ENCODE measurements at regions not wholly inside any gene's neighbourhood (a gene's known extent, or its start where the extent isn't known, plus 50 kb on each side); places are given as distances from the start of the nearest gene placed in this dataset.

GRCh38 chr7:106982415-106982814 is 62.1 kb upstream of the PRKAR2B start:
- H3K4me3 ChIP-seq (ENCODE audit: low read depth in 1 of 5, low read length in 5 of 5): no peak overlapping the region
- H3K9me3 ChIP-seq (ENCODE audit: control insufficient read depth in 5 of 5, low read length in 5 of 5): no peaks in the 10 kb centered on the region
- no peak overlapping the region for H3K9ac ChIP-seq (ENCODE audit: low read length in 5 of 5)
- H3K4me1 ChIP-seq (ENCODE audit: control insufficient read depth in 5 of 5, insufficient read depth in 5 of 5, low read length in 5 of 5): peaks cover 0 to 26% (median 18%) of the 10 kb centered on the region in 5 donors
- no peaks in the 10 kb centered on the region for H3K36me3 ChIP-seq (ENCODE audit: control insufficient read depth in 5 of 5, insufficient read depth in 5 of 5, low read length in 5 of 5)
- no peaks in the 10 kb centered on the region for H3K27me3 ChIP-seq (ENCODE audit: control insufficient read depth in 5 of 5, insufficient read depth in 4 of 5, low read length in 5 of 5)
- no peak overlapping the region for H3K27ac ChIP-seq (ENCODE audit: low read depth, low read length)

DNA sequence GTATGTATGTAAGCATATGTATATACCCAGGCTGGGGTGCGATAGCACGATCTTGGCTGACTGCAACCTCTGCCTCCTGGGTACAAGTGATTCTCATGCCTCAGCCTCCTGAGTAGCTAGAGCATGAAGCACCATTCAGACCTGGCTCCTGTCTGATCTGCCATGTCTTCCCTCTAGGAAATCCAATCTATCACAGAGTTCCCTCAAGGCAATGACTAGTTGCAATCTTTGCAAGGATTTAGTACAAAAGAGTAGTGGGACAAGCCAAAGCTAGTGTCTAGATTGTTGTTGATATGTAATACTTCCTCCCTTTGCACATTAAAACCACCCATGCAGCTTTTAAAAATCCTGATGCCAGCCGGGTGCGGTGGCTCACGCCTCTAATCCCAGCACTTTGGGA is 60.5 kb upstream of the PRKAR2B start:
- no peak overlapping the region for H3K9ac ChIP-seq (ENCODE audit: low read length in 5 of 5)
- no peaks in the 10 kb centered on the region for H3K27me3 ChIP-seq (ENCODE audit: control insufficient read depth in 5 of 5, insufficient read depth in 4 of 5, low read length in 5 of 5)
- H3K4me1 ChIP-seq (ENCODE audit: control insufficient read depth in 5 of 5, insufficient read depth in 5 of 5, low read length in 5 of 5): peaks cover 0 to 24% (median 20%) of the 10 kb centered on the region in 5 donors
- no peak overlapping the region for H3K27ac ChIP-seq (ENCODE audit: low read depth, low read length)
- no peaks in the 10 kb centered on the region for H3K36me3 ChIP-seq (ENCODE audit: control insufficient read depth in 5 of 5, insufficient read depth in 5 of 5, low read length in 5 of 5)
- no peaks in the 10 kb centered on the region for H3K9me3 ChIP-seq (ENCODE audit: control insufficient read depth in 5 of 5, low read length in 5 of 5)
- H3K4me3 ChIP-seq (ENCODE audit: low read depth in 1 of 5, low read length in 5 of 5): no peak overlapping the region

DNA sequence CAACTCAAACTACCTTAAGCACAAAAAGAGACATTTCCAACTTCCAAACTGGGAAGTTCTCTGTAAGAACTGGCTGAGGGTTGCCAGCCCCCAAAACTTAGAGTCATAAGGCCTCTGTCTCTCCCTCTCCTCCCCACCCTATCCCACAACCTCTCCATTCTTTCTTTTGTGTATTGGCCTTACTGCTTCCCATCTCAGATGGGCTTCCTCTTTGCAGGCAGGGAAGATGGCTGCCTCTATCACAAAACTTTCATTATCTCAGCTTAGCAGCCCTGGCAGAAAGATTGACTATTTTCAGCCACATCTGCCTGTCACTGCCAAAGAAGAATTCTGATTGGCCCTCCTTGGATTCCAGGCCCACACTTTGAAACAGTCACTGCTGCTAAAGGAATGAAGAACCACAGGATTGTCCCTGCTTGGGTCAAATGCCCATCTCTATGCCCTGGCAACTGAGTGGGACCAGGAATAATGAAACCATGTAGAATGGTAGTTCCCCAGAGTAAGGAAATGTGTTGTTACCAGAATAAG is 58.0 kb upstream of the PRKAR2B start:
- Histone ChIP-seq H3K27me3 (ENCODE audit: control insufficient read depth in 5 of 5, insufficient read depth in 4 of 5, low read length in 5 of 5) (no peaks in the 10 kb centered on the region), H3K4me1 (ENCODE audit: control insufficient read depth in 5 of 5, insufficient read depth in 5 of 5, low read length in 5 of 5) (peaks cover 0 to 11% (median 6%) of the 10 kb centered on the region in 5 donors), H3K9me3 (ENCODE audit: control insufficient read depth in 5 of 5, low read length in 5 of 5) (no peaks in the 10 kb centered on the region), H3K36me3 (ENCODE audit: control insufficient read depth in 5 of 5, insufficient read depth in 5 of 5, low read length in 5 of 5) (no peaks in the 10 kb centered on the region), H3K9ac (ENCODE audit: low read length in 5 of 5) (no peak overlapping the region), H3K27ac (ENCODE audit: low read depth, low read length) (peak overlapping the region; percentile 87), H3K4me3 (ENCODE audit: low read depth in 1 of 5, low read length in 5 of 5) (no peak overlapping the region)

DNA sequence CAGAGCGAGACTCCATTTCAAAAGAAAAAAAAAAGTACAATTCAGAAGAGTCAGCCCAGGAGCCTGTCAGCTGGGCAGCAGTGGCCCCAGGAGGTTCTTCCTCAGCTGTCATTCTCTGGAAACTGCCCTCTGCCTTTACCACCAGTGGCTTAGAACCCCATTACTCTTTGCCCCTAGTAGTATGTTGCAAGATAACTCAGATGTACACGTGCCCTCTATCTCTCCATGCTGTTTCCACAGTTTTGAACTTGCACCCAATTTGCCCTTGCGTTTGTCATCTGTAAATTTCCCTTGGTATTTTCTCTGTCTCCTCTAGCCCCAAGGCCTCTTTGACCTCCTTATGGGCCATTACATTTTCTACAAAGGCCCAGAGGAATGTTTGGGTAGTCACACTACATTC is 56.7 kb upstream of the PRKAR2B start:
- H3K36me3 ChIP-seq (ENCODE audit: control insufficient read depth in 5 of 5, insufficient read depth in 5 of 5, low read length in 5 of 5): no peaks in the 10 kb centered on the region

GRCh38 chr7:106992511-106992910 is 52.0 kb upstream of the PRKAR2B start:
- H3K9me3 ChIP-seq (ENCODE audit: control insufficient read depth in 5 of 5, low read length in 5 of 5): no peaks in the 10 kb centered on the region
- H3K4me3 ChIP-seq (ENCODE audit: low read depth in 1 of 5, low read length in 5 of 5): no peak overlapping the region
- H3K27ac ChIP-seq (ENCODE audit: low read depth, low read length): no peak overlapping the region
- H3K36me3 ChIP-seq (ENCODE audit: control insufficient read depth in 5 of 5, insufficient read depth in 5 of 5, low read length in 5 of 5): no peaks in the 10 kb centered on the region
- peaks cover 0 to 20% (median 11%) of the 10 kb centered on the region in 5 donors for H3K4me1 ChIP-seq (ENCODE audit: control insufficient read depth in 5 of 5, insufficient read depth in 5 of 5, low read length in 5 of 5)
- H3K9ac ChIP-seq (ENCODE audit: low read length in 5 of 5): no peak overlapping the region
- H3K27me3 ChIP-seq (ENCODE audit: control insufficient read depth in 5 of 5, insufficient read depth in 4 of 5, low read length in 5 of 5): no peaks in the 10 kb centered on the region

More for the DNA sequence above, 56.7 kb upstream of the PRKAR2B start:
- Histone ChIP-seq H3K4me3 (ENCODE audit: low read depth in 1 of 5, low read length in 5 of 5) (no peak overlapping the region), H3K9me3 (ENCODE audit: control insufficient read depth in 5 of 5, low read length in 5 of 5) (no peaks in the 10 kb centered on the region), H3K27me3 (ENCODE audit: control insufficient read depth in 5 of 5, insufficient read depth in 4 of 5, low read length in 5 of 5) (no peaks in the 10 kb centered on the region), H3K9ac (ENCODE audit: low read length in 5 of 5) (peak overlapping the region in 2 of 5 donors; percentile 47 to 57), H3K4me1 (ENCODE audit: control insufficient read depth in 5 of 5, insufficient read depth in 5 of 5, low read length in 5 of 5) (peaks cover 0 to 14% (median 11%) of the 10 kb centered on the region in 5 donors), H3K27ac (ENCODE audit: low read depth, low read length) (peak overlapping the region; percentile 87)

Measured in subcutaneous abdominal adipose tissue (tissue), 5 donors.